Neural crest cell (in vitro differentiated cells): ENCODE measurements at regions not wholly inside any gene's neighbourhood (a gene's known extent, or its start where the extent isn't known, plus 50 kb on each side); places are given as distances from the start of the nearest gene placed in this dataset.
A peak's percentile ranks its signal among the peaks of the same experiment; 100 is the strongest.

Source experiments
- DNase-seq: peaks from one replicate; pipeline ENCODE4 v3.0.0; 2021; ENCODE audit warnings: low read depth, mixed read lengths, low spot score
- H3K27ac Mint-ChIP-seq: one replicate; pipeline ENCODE4 v1.8.0; 2021; ENCODE audit warnings: mild to moderate bottlenecking, mixed read lengths; ENCODE audit not compliant: unreplicated experiment
- H3K27me3 Mint-ChIP-seq: 2 replicates; pipeline ENCODE4 v1.8.0; 2021; ENCODE audit warnings: low read depth, mild to moderate bottlenecking, mixed read lengths
- H3K36me3 Mint-ChIP-seq: 2 replicates; pipeline ENCODE4 v1.8.0; 2021; ENCODE audit warnings: low read depth, mild to moderate bottlenecking, mixed read lengths
- H3K4me1 Mint-ChIP-seq: 2 replicates; pipeline ENCODE4 v1.8.0; 2021; ENCODE audit warnings: mixed read lengths
- H3K4me3 Mint-ChIP-seq: one replicate; pipeline ENCODE4 v1.8.0; 2021; ENCODE audit warnings: mild to moderate bottlenecking, mixed read lengths
- H3K9me3 Mint-ChIP-seq: 2 replicates; pipeline ENCODE4 v1.8.0; 2021; ENCODE audit warnings: mixed read lengths
- microRNA-seq: library from miRNA; unstranded; fragments of <30 nt; microRNA quantifications from one replicate; pipeline ENCODE4, GENCODE V29; 2020
- TF ChIP-seq, protein P1 (sequence below): fragments of 200-600 bp; sonication (generic); conservative IDR thresholded peaks from 2 replicates; pipeline ENCODE4 v1.5.0; 2021; ENCODE audit warnings: antibody characterized with exemption, mild to moderate bottlenecking

DNA sequence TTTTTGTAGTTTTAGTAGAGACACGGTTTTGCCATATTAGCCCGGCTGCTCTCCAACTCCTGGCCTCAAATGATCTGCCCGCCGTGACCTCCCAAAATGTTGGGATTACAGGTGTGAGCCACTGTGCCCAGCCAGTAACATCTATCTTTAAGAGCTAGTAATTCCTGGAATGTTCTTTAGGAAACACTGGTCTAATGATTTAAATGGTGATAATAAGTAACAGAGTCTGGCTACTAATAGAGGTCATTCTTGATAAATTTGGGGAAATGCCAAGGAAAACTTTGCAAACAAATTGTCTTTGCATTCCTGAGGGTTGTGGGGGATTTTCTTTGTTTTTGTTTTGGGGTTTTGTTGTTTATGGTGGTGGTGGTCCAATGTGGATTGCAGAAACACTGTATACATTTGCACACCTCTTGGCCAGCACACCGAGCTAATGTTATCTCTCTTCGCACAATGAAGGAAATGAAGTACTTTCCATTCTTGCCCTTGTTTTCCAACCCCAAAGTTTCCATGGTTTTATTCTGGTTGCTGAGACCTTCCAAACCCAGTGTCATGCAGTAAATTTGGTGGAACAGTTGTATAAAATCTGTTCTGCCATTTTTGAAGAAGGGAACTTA, 51.3 kb upstream of the WIPF3 start:
- no peak overlapping the region for H3K4me3 Mint-ChIP-seq
- peaks cover 2% of the 10 kb centered on the region for H3K9me3 Mint-ChIP-seq
- TF ChIP-seq, protein P1, sequence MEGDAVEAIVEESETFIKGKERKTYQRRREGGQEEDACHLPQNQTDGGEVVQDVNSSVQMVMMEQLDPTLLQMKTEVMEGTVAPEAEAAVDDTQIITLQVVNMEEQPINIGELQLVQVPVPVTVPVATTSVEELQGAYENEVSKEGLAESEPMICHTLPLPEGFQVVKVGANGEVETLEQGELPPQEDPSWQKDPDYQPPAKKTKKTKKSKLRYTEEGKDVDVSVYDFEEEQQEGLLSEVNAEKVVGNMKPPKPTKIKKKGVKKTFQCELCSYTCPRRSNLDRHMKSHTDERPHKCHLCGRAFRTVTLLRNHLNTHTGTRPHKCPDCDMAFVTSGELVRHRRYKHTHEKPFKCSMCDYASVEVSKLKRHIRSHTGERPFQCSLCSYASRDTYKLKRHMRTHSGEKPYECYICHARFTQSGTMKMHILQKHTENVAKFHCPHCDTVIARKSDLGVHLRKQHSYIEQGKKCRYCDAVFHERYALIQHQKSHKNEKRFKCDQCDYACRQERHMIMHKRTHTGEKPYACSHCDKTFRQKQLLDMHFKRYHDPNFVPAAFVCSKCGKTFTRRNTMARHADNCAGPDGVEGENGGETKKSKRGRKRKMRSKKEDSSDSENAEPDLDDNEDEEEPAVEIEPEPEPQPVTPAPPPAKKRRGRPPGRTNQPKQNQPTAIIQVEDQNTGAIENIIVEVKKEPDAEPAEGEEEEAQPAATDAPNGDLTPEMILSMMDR: no peak
- peaks cover 7% of the 10 kb centered on the region for H3K27me3 Mint-ChIP-seq
- no peak for DNase-seq
- H3K27ac Mint-ChIP-seq: no peak overlapping the region
- H3K4me1 Mint-ChIP-seq: peaks cover 4% of the 10 kb centered on the region
- no peaks in the 10 kb centered on the region for H3K36me3 Mint-ChIP-seq

Small RNA genes in the stretch of these regions (microRNA-seq; reads per million reads assigned to microRNA genes)
- gene MIR550A3: 53.9 reads per million, percentile 52 among the genes with 10 or more reads in this experiment
